ENCODE measurements at regions not wholly inside any gene's neighbourhood (a gene's known extent, or its start where the extent isn't known, plus 50 kb on each side); places are given as distances from the start of the nearest gene placed in this dataset.

GRCh38 chr1:213324859-213325258 lies 273.8 kb downstream of the RPS6KC1 start:
- in situ Hi-C loops (cut with MboI; ENCODE audit: low sequenced_read_pairs, unreplicated experiment), result no loop called here
- DNase-seq (ENCODE audit: low spot score), result no peak
- no peak for TF ChIP-seq CTCF (IDR thresholded peaks at IDR 0.05; ENCODE audit: borderline replicate concordance, control extremely low read depth, extremely low read depth, insufficient read depth, missing control alignments)

- TF ChIP-seq CTCF (IDR thresholded peaks at IDR 0.05; ENCODE audit: borderline replicate concordance, control extremely low read depth, extremely low read depth, insufficient read depth, missing control alignments), result no peak
- in situ Hi-C loops (cut with MboI; ENCODE audit: low sequenced_read_pairs, unreplicated experiment), result no loop called here
- DNase-seq (ENCODE audit: low spot score), result no peak
These were observed 274.4 kb downstream of the RPS6KC1 start for GRCh38 chr1:213325482-213325881.

- TF ChIP-seq CTCF (IDR thresholded peaks at IDR 0.05; ENCODE audit: borderline replicate concordance, control extremely low read depth, extremely low read depth, insufficient read depth, missing control alignments), result no peak
- no peak for DNase-seq (ENCODE audit: low spot score)
- in situ Hi-C loops (cut with MboI; ENCODE audit: low sequenced_read_pairs, unreplicated experiment), result no loop called here
These were observed 275.4 kb downstream of the RPS6KC1 start for GRCh38 chr1:213326281-213327016.

GRCh38 chr1:213327017-213327667 lies 276.1 kb downstream of the RPS6KC1 start:
- no peak for DNase-seq (ENCODE audit: low spot score)
- TF ChIP-seq CTCF (IDR thresholded peaks at IDR 0.05; ENCODE audit: borderline replicate concordance, control extremely low read depth, extremely low read depth, insufficient read depth, missing control alignments), result no peak
- in situ Hi-C loops (cut with MboI; ENCODE audit: low sequenced_read_pairs, unreplicated experiment), result no loop called here

- in situ Hi-C loops (cut with MboI; ENCODE audit: low sequenced_read_pairs, unreplicated experiment), result no loop called here
- TF ChIP-seq CTCF (IDR thresholded peaks at IDR 0.05; ENCODE audit: borderline replicate concordance, control extremely low read depth, extremely low read depth, insufficient read depth, missing control alignments), result no peak
These were observed 278.5 kb downstream of the RPS6KC1 start for GRCh38 chr1:213329406-213330008.

GRCh38 chr1:213330281-213330680 lies 279.2 kb downstream of the RPS6KC1 start:
- no peak for TF ChIP-seq CTCF (IDR thresholded peaks at IDR 0.05; ENCODE audit: borderline replicate concordance, control extremely low read depth, extremely low read depth, insufficient read depth, missing control alignments)
- DNase-seq (ENCODE audit: low spot score), result no peak
- in situ Hi-C loops (cut with MboI; ENCODE audit: low sequenced_read_pairs, unreplicated experiment), result no loop called here

More at GRCh38 chr1:213329406-213330008, 278.5 kb downstream of the RPS6KC1 start:
- DNase-seq (ENCODE audit: low spot score), result no peak
